WTC11 (cell line): ENCODE measurements at regions not wholly inside any gene's neighbourhood (a gene's known extent, or its start where the extent isn't known, plus 50 kb on each side); places are given as distances from the start of the nearest gene placed in this dataset.

Source experiments
- ATAC-seq: fragments of 200-7000 bp; cut with Tn5 transposase; 2 replicates; pipeline ENCODE4 v1.10.0; 2021; ENCODE audit warnings: mild to moderate bottlenecking, moderate library complexity
- CTCF ChIA-PET: fragments of 300-600 bp; sonication (Branson Sonifier 250); formaldehyde crosslinking; loops from one replicate; lab custom pipeline; 2021; ENCODE audit warnings: antibody characterized with exemption; lab: Charles Lee
- POLR2A ChIA-PET: fragments of 350-600 bp; sonication (Branson Sonifier 250); formaldehyde crosslinking; loops from one replicate; lab custom pipeline; 2021; ENCODE audit warnings: antibody characterized with exemption; lab: Charles Lee
- DNase-seq: peaks from one replicate; pipeline ENCODE4 v3.0.0; 2021; ENCODE audit warnings: low spot score
- H3K27ac Mint-ChIP-seq: 2 replicates; pipeline ENCODE4 v1.8.0; 2021; ENCODE audit warnings: mixed read lengths
- H3K27me3 Mint-ChIP-seq: 2 replicates; pipeline ENCODE4 v1.8.0; 2021; ENCODE audit warnings: low read depth, mild to moderate bottlenecking, moderate library complexity, mixed read lengths
- H3K36me3 Mint-ChIP-seq: 2 replicates; pipeline ENCODE4 v1.8.0; 2021; ENCODE audit warnings: mixed read lengths
- H3K4me1 Mint-ChIP-seq: 2 replicates; pipeline ENCODE4 v1.8.0; 2022; ENCODE audit warnings: mixed read lengths
- H3K4me3 Mint-ChIP-seq: 2 replicates; pipeline ENCODE4 v1.8.0; 2021; ENCODE audit warnings: mild to moderate bottlenecking, moderate library complexity, mixed read lengths
- H3K9me3 Mint-ChIP-seq: 2 replicates; pipeline ENCODE4 v1.8.0; 2021; ENCODE audit warnings: mixed read lengths
- CREB1 ChIP-seq: sonication (generic); formaldehyde crosslinking; IDR thresholded peaks from 2 replicates; pipeline ENCODE4 v1.8.0; 2023; ENCODE audit warnings: mild to moderate bottlenecking, missing genetic modification reagents
- CREM ChIP-seq: sonication (generic); formaldehyde crosslinking; IDR thresholded peaks from 2 replicates; pipeline ENCODE4 v1.8.1; 2022; ENCODE audit warnings: mild to moderate bottlenecking, missing genetic modification reagents, moderate library complexity
- ELF4 ChIP-seq: sonication (generic); formaldehyde crosslinking; IDR thresholded peaks from 2 replicates; pipeline ENCODE4 v1.8.1; 2022; ENCODE audit warnings: low read depth, mild to moderate bottlenecking, moderate library complexity, missing genetic modification reagents
- ESRRA ChIP-seq: sonication (generic); formaldehyde crosslinking; IDR thresholded peaks from 2 replicates; pipeline ENCODE4 v1.8.1; 2022; ENCODE audit warnings: mild to moderate bottlenecking, missing genetic modification reagents, borderline replicate concordance
- ETV6 ChIP-seq: sonication (generic); formaldehyde crosslinking; IDR thresholded peaks from 2 replicates; pipeline ENCODE4 v1.8.1; 2022; ENCODE audit warnings: mild to moderate bottlenecking, missing genetic modification reagents
- HMGXB4 ChIP-seq: sonication (generic); formaldehyde crosslinking; IDR thresholded peaks from 2 replicates; pipeline ENCODE4 v1.8.1; 2023; ENCODE audit warnings: mild to moderate bottlenecking, moderate library complexity, missing genetic modification reagents
- KAT7 ChIP-seq: sonication (generic); formaldehyde crosslinking; IDR thresholded peaks from 2 replicates; pipeline ENCODE4 v1.8.1; 2023; ENCODE audit warnings: missing genetic modification reagents, mild to moderate bottlenecking, borderline replicate concordance
- NR2C2 ChIP-seq: sonication (generic); formaldehyde crosslinking; IDR thresholded peaks from 2 replicates; pipeline ENCODE4 v1.8.0; 2022; ENCODE audit warnings: mild to moderate bottlenecking, missing genetic modification reagents
- SMAD4 ChIP-seq: sonication (generic); formaldehyde crosslinking; IDR thresholded peaks from 2 replicates; pipeline ENCODE4 v1.8.0; 2022; ENCODE audit warnings: mild to moderate bottlenecking, missing genetic modification reagents
- TEAD1 ChIP-seq: sonication (generic); formaldehyde crosslinking; IDR thresholded peaks from 2 replicates; pipeline ENCODE4 v1.8.0; 2022; ENCODE audit warnings: mild to moderate bottlenecking, missing genetic modification reagents
- TEAD4 ChIP-seq: sonication (generic); formaldehyde crosslinking; IDR thresholded peaks from 2 replicates; pipeline ENCODE4 v1.8.0; 2022; ENCODE audit warnings: mild to moderate bottlenecking, missing genetic modification reagents
- TP53 ChIP-seq: sonication (generic); formaldehyde crosslinking; IDR thresholded peaks from 2 replicates; pipeline ENCODE4 v1.8.1; 2023; ENCODE audit warnings: mild to moderate bottlenecking, missing genetic modification reagents
- ZNF138 ChIP-seq: sonication (generic); formaldehyde crosslinking; conservative IDR thresholded peaks from 2 replicates; pipeline ENCODE4 v1.8.1; 2022; ENCODE audit warnings: mild to moderate bottlenecking, moderate library complexity, missing genetic modification reagents
- ZNF232 ChIP-seq: sonication (generic); formaldehyde crosslinking; IDR thresholded peaks from 2 replicates; pipeline ENCODE4 v1.8.0; 2022; ENCODE audit warnings: mild to moderate bottlenecking, missing genetic modification reagents
- ZNF263 ChIP-seq: sonication (generic); formaldehyde crosslinking; IDR thresholded peaks from 2 replicates; pipeline ENCODE4 v1.8.1; 2022; ENCODE audit warnings: low read depth, mild to moderate bottlenecking, moderate library complexity, missing genetic modification reagents
- ZNF281 ChIP-seq: sonication (generic); formaldehyde crosslinking; IDR thresholded peaks from 2 replicates; pipeline ENCODE4 v1.8.0; 2023; ENCODE audit warnings: mild to moderate bottlenecking, missing genetic modification reagents
- ZNF416 ChIP-seq: fragments of 250-450 bp; sonication (Bioruptor Pico); IDR thresholded peaks from 2 replicates; pipeline ENCODE4 v1.9.0; 2021; ENCODE audit warnings: mild to moderate bottlenecking, inconsistent platforms
- ZNF512 ChIP-seq: sonication (generic); formaldehyde crosslinking; IDR thresholded peaks from 2 replicates; pipeline ENCODE4 v1.8.1; 2022; ENCODE audit warnings: missing genetic modification reagents, borderline replicate concordance
- TF ChIP-seq, protein P1 (sequence below): fragments of 250-450 bp; sonication (Bioruptor Pico); IDR thresholded peaks from 2 replicates; pipeline ENCODE4 v1.9.0; 2021; ENCODE audit warnings: mild to moderate bottlenecking
- TF ChIP-seq, protein P2 (sequence below): fragments of 250-450 bp; sonication (Bioruptor Pico); IDR thresholded peaks from 2 replicates; pipeline ENCODE4 v1.9.0; 2021; ENCODE audit warnings: moderate library complexity, mild to moderate bottlenecking, inconsistent platforms, borderline replicate concordance
- TF ChIP-seq, protein P3 (sequence below): sonication (generic); formaldehyde crosslinking; IDR thresholded peaks from 2 replicates; pipeline ENCODE4 v1.8.1; 2023; ENCODE audit warnings: mild to moderate bottlenecking, missing genetic modification reagents, moderate library complexity

- CTCF ChIA-PET = no interaction called here
- no peaks in the 10 kb centered on the region for H3K9me3 Mint-ChIP-seq
- no peak overlapping the region for H3K27ac Mint-ChIP-seq
- no peak for TF ChIP-seq ZNF232
- TF ChIP-seq CREM (CRISPR knock-in tag) = no peak
- TF ChIP-seq ZNF263 (CRISPR knock-in tag) = no peak
- no peak for TF ChIP-seq ZNF416 (CRISPR knock-in tag)
- TF ChIP-seq ESRRA (CRISPR knock-in tag) = no peak
- TF ChIP-seq ELF4 (CRISPR knock-in tag) = no peak
- TF ChIP-seq, protein P1, sequence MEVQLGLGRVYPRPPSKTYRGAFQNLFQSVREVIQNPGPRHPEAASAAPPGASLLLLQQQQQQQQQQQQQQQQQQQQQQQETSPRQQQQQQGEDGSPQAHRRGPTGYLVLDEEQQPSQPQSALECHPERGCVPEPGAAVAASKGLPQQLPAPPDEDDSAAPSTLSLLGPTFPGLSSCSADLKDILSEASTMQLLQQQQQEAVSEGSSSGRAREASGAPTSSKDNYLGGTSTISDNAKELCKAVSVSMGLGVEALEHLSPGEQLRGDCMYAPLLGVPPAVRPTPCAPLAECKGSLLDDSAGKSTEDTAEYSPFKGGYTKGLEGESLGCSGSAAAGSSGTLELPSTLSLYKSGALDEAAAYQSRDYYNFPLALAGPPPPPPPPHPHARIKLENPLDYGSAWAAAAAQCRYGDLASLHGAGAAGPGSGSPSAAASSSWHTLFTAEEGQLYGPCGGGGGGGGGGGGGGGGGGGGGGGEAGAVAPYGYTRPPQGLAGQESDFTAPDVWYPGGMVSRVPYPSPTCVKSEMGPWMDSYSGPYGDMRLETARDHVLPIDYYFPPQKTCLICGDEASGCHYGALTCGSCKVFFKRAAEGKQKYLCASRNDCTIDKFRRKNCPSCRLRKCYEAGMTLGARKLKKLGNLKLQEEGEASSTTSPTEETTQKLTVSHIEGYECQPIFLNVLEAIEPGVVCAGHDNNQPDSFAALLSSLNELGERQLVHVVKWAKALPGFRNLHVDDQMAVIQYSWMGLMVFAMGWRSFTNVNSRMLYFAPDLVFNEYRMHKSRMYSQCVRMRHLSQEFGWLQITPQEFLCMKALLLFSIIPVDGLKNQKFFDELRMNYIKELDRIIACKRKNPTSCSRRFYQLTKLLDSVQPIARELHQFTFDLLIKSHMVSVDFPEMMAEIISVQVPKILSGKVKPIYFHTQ = no peak
- no peak for TF ChIP-seq ZNF281 (CRISPR knock-in tag)
- TF ChIP-seq TEAD1 (CRISPR knock-in tag) = no peak
- TF ChIP-seq TEAD4 (CRISPR knock-in tag) = no peak
- TF ChIP-seq TP53 (CRISPR knock-in tag) = no peak
- no peak for TF ChIP-seq HMGXB4 (CRISPR knock-in tag)
- no peak for TF ChIP-seq ZNF138 (CRISPR knock-in tag)
- no peak for TF ChIP-seq KAT7 (CRISPR knock-in tag)
- no peak for TF ChIP-seq ZNF512 (CRISPR knock-in tag)
- TF ChIP-seq ETV6 (CRISPR knock-in tag) = no peak
- POLR2A ChIA-PET = no interaction called here
- ATAC-seq (no peak), DNase-seq (no peak)
- H3K4me1 Mint-ChIP-seq = no peaks in the 10 kb centered on the region
- H3K27me3 Mint-ChIP-seq = no peaks in the 10 kb centered on the region
- no peaks in the 10 kb centered on the region for H3K36me3 Mint-ChIP-seq
- no peak overlapping the region for H3K4me3 Mint-ChIP-seq
These were observed 489.5 kb downstream of the IRS1 start for GRCh38 chr2:226310146-226310545.

- ChIA-PET POLR2A (no interaction called here), CTCF (no interaction called here)
- no peak for DNase-seq
- H3K4me1 Mint-ChIP-seq = no peaks in the 10 kb centered on the region
- no peaks in the 10 kb centered on the region for H3K27me3 Mint-ChIP-seq
- no peak overlapping the region for H3K27ac Mint-ChIP-seq
- no peaks in the 10 kb centered on the region for H3K36me3 Mint-ChIP-seq
- no peak overlapping the region for H3K4me3 Mint-ChIP-seq
- ATAC-seq = no peak
- H3K9me3 Mint-ChIP-seq = no peaks in the 10 kb centered on the region
- no peak for TF ChIP-seq NR2C2
- TF ChIP-seq, protein P2, sequence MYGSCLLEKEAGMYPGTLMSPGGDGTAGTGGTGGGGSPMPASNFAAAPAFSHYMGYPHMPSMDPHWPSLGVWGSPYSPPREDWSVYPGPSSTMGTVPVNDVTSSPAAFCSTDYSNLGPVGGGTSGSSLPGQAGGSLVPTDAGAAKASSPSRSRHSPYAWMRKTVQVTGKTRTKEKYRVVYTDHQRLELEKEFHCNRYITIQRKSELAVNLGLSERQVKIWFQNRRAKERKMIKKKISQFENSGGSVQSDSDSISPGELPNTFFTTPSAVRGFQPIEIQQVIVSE (CRISPR knock-in tag) = no peak
- TF ChIP-seq KAT7 (CRISPR knock-in tag) = no peak
- TF ChIP-seq CREB1 (CRISPR knock-in tag) = no peak
- no peak for TF ChIP-seq SMAD4 (CRISPR knock-in tag)
- TF ChIP-seq, protein P1 = no peak
- TF ChIP-seq, protein P3, sequence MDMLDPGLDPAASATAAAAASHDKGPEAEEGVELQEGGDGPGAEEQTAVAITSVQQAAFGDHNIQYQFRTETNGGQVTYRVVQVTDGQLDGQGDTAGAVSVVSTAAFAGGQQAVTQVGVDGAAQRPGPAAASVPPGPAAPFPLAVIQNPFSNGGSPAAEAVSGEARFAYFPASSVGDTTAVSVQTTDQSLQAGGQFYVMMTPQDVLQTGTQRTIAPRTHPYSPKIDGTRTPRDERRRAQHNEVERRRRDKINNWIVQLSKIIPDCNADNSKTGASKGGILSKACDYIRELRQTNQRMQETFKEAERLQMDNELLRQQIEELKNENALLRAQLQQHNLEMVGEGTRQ (CRISPR knock-in tag) = no peak
These were observed 490.6 kb downstream of the IRS1 start for GRCh38 chr2:226308986-226309385.
